ENCODE measurements at regions not wholly inside any gene's neighbourhood (a gene's known extent, or its start where the extent isn't known, plus 50 kb on each side); places are given as distances from the start of the nearest gene placed in this dataset.

DNA sequence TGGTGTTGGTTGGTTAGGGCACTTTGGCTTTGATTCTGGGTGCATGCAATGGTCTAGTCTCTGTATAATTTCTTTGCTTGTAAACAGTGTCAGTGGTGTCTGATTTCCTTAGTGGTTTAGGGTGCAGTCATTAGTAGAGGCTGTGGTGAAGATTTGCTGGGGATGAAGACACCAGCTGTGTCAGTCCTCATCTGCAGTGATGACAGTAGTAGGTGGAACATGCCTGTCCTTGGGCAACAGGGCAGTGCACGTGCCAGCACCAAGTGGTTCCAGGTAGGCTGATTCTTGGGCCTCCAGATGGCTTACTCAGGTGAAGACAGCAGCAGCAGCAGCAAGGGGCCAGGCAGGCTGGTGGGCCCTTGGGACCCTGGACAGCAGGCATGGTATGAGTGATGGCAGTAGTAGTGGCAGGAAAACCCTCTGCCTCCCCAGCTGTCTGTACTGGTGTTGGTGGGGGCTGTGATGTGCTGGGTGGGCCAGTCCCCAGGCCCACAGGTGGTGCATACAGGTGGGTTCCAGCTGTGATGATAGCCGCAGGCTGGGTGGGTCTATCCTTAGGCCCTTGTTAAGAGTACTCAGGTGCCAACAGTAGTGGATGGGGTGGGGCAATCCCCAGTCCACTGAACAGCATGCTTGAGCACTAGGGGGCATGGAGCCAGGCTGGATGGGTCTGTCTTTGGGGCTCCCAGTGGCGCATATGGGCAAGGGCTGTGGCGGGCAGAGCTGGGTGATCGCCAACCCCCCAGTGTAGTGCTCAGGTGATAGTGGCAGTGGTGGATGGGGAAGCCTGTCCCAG is 140.7 kb upstream of the THUMPD2 start:
- TF ChIP-seq, protein P1, sequence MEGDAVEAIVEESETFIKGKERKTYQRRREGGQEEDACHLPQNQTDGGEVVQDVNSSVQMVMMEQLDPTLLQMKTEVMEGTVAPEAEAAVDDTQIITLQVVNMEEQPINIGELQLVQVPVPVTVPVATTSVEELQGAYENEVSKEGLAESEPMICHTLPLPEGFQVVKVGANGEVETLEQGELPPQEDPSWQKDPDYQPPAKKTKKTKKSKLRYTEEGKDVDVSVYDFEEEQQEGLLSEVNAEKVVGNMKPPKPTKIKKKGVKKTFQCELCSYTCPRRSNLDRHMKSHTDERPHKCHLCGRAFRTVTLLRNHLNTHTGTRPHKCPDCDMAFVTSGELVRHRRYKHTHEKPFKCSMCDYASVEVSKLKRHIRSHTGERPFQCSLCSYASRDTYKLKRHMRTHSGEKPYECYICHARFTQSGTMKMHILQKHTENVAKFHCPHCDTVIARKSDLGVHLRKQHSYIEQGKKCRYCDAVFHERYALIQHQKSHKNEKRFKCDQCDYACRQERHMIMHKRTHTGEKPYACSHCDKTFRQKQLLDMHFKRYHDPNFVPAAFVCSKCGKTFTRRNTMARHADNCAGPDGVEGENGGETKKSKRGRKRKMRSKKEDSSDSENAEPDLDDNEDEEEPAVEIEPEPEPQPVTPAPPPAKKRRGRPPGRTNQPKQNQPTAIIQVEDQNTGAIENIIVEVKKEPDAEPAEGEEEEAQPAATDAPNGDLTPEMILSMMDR (conservative IDR thresholded peaks at IDR 0.05 in 1 of 2, IDR thresholded peaks at IDR 0.05 in 1 of 2; ENCODE audit: low read depth in 1 of 2, low read length in 2 of 2) = no peak
- TF ChIP-seq EZH2 (IDR thresholded peaks at IDR 0.05; ENCODE audit: low read length, missing control alignments) = no peak

Measured in fibroblast of lung (primary cell).